ENCODE measurements at regions not wholly inside any gene's neighbourhood (a gene's known extent, or its start where the extent isn't known, plus 50 kb on each side); places are given as distances from the start of the nearest gene placed in this dataset.

GRCh38 chr12:14264316-14264715 lies 101.2 kb upstream of the ATF7IP start:
- TF ChIP-seq CTCF (IDR thresholded peaks at IDR 0.05) = no peak
- no peak for TF ChIP-seq POLR2A (IDR thresholded peaks at IDR 0.05)

Data from thyroid gland (tissue), 4 donors.